Breast epithelium (tissue), 4 donors: ENCODE measurements at regions not wholly inside any gene's neighbourhood (a gene's known extent, or its start where the extent isn't known, plus 50 kb on each side); places are given as distances from the start of the nearest gene placed in this dataset.

Source experiments
- DNase-seq, 2 donors: peaks; one replicate each; pipeline ENCODE4 v3.0.0-alpha.2; 2019; ENCODE audit warnings: low spot score in 2 of 2
- H3K27ac ChIP-seq, 2 donors: fragments of 200-600 bp; sonication (generic) in 1 of 2; one replicate each; pipeline ENCODE4 v1.5.1; 2016 to 2019; ENCODE audit warnings: mild to moderate bottlenecking in 1 of 2
- H3K27me3 ChIP-seq, 2 donors: fragments of 200-600 bp; sonication (generic) in 1 of 2; one replicate each; pipeline versions ENCODE4 v1.5.1 to v1.6.0; 2017 to 2019; ENCODE audit warnings: control low read depth in 1 of 2, mild to moderate bottlenecking in 1 of 2
- H3K36me3 ChIP-seq: fragments of 200-600 bp; one replicate; pipeline ENCODE4 v1.5.1; 2019
- H3K4me1 ChIP-seq, 2 donors: fragments of 200-600 bp; sonication (generic); one replicate each; pipeline ENCODE4 v1.5.1; 2016 to 2019; ENCODE audit warnings: control low read depth in 1 of 2
- H3K4me3 ChIP-seq, 3 donors: fragments of 200-600 bp; sonication (generic); 1 replicate in 2 of 3; 2 replicates in 1 of 3; pipeline ENCODE4 v1.5.1; 2016 to 2019; ENCODE audit warnings: mild to moderate bottlenecking in 3 of 3, moderate library complexity in 2 of 3
- H3K9me3 ChIP-seq, 2 donors: fragments of 200-600 bp; sonication (generic) in 1 of 2; one replicate each; pipeline ENCODE4 v1.5.1; 2016 to 2019; ENCODE audit warnings: control low read depth in 1 of 2
- POLR2A ChIP-seq: fragments of 450-650 bp; IDR thresholded peaks from one replicate; pipeline ENCODE4 v1.6.1; 2016; ENCODE audit warnings: antibody characterized with exemption, mild to moderate bottlenecking, moderate library complexity
- POLR2AphosphoS5 ChIP-seq, 3 donors: sonication (generic); formaldehyde crosslinking; IDR thresholded peaks; one replicate each; pipeline ENCODE4 v1.6.1; 2017; ENCODE audit warnings: antibody characterized with exemption in 3 of 3
- intact Hi-C: fragments of 100-400 bp; cut with DNase I; formaldehyde crosslinking; loops from one replicate; pipeline ENCODE4 v1.15.1; 2023; ENCODE audit warnings: low total_unique reads
- TF ChIP-seq, protein P1 (sequence below), 3 donors: fragments of 450-650 bp; IDR thresholded peaks; one replicate each; pipeline ENCODE4 v1.5.1; 2016 to 2017; ENCODE audit warnings: antibody characterized with exemption in 3 of 3, mild to moderate bottlenecking in 3 of 3, moderate library complexity in 3 of 3

GRCh38 chr4:26179316-26179760, 141.5 kb upstream of the RBPJ start:
- no peaks in the 10 kb centered on the region for H3K27me3 ChIP-seq
- H3K4me1 ChIP-seq: no peaks in the 10 kb centered on the region
- no peak overlapping the region for H3K27ac ChIP-seq
- no peaks in the 10 kb centered on the region for H3K9me3 ChIP-seq
- no peak for DNase-seq
- TF ChIP-seq, protein P1, sequence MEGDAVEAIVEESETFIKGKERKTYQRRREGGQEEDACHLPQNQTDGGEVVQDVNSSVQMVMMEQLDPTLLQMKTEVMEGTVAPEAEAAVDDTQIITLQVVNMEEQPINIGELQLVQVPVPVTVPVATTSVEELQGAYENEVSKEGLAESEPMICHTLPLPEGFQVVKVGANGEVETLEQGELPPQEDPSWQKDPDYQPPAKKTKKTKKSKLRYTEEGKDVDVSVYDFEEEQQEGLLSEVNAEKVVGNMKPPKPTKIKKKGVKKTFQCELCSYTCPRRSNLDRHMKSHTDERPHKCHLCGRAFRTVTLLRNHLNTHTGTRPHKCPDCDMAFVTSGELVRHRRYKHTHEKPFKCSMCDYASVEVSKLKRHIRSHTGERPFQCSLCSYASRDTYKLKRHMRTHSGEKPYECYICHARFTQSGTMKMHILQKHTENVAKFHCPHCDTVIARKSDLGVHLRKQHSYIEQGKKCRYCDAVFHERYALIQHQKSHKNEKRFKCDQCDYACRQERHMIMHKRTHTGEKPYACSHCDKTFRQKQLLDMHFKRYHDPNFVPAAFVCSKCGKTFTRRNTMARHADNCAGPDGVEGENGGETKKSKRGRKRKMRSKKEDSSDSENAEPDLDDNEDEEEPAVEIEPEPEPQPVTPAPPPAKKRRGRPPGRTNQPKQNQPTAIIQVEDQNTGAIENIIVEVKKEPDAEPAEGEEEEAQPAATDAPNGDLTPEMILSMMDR (IDR thresholded peaks at IDR 0.05): no peak
- no peak for TF ChIP-seq POLR2A
- no peak for TF ChIP-seq POLR2AphosphoS5 (IDR thresholded peaks at IDR 0.05)
- H3K4me3 ChIP-seq: no peak overlapping the region
- no peaks in the 10 kb centered on the region for H3K36me3 ChIP-seq
- intact Hi-C loops: no loop called here

- no peak overlapping the region for H3K27ac ChIP-seq
- no peak for DNase-seq
- no peaks in the 10 kb centered on the region for H3K4me1 ChIP-seq
- H3K27me3 ChIP-seq: no peaks in the 10 kb centered on the region
- intact Hi-C loops: no loop called here
- H3K36me3 ChIP-seq: no peaks in the 10 kb centered on the region
- TF ChIP-seq, protein P1 (IDR thresholded peaks at IDR 0.05): no peak
- TF ChIP-seq POLR2A (no peak), POLR2AphosphoS5 (IDR thresholded peaks at IDR 0.05) (no peak)
- H3K9me3 ChIP-seq: no peaks in the 10 kb centered on the region
- H3K4me3 ChIP-seq: no peak overlapping the region
These were observed 139.2 kb upstream of the RBPJ start for GRCh38 chr4:26181616-26182015.

DNA sequence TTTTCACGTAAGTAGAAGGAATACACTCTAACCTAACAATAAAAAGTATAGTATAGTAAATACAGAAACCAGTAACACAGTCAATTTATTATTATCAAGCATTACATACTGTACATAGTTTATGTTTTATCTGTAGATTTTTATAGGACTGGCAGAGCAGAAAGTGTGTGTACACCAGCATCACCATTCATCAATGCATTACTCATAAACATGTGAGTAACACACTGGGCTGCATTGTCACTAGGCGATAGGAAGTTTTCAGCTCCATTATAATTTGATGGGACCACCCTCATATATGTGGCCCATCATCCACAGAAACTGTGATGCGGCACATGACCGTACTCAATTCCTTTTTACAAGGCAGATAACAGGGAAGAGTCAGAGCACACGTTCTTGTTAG, 137.8 kb upstream of the RBPJ start:
- H3K4me1 ChIP-seq: no peaks in the 10 kb centered on the region
- no peaks in the 10 kb centered on the region for H3K27me3 ChIP-seq
- TF ChIP-seq, protein P1 (IDR thresholded peaks at IDR 0.05): no peak
- TF ChIP-seq POLR2A: no peak
- no peak for TF ChIP-seq POLR2AphosphoS5 (IDR thresholded peaks at IDR 0.05)
- no peak overlapping the region for H3K4me3 ChIP-seq
- no peaks in the 10 kb centered on the region for H3K36me3 ChIP-seq
- no peak overlapping the region for H3K27ac ChIP-seq
- no peak for DNase-seq
- no peaks in the 10 kb centered on the region for H3K9me3 ChIP-seq
- intact Hi-C loops: no loop called here

DNA sequence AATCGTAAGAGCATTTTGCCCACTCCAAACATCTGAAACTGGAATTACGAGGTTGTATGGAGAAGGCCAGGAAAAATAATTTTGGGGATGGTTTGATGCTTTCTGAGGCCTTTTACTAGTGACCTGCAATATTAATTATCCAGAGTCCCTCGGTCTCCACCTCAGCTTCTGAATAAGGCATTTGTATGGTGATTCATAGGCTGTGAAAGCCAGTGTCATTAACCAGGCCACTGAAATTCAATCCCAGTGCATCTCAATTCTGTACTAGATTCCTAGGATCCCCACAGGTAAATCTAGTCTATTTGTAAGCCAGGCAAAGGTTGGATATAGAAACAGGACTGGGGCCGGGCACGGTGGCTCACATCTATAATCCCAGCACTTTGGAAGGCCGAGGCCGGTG, 135.4 kb upstream of the RBPJ start:
- TF ChIP-seq, protein P1 (IDR thresholded peaks at IDR 0.05): no peak
- no peak for TF ChIP-seq POLR2AphosphoS5 (IDR thresholded peaks at IDR 0.05)
- no peak for TF ChIP-seq POLR2A
- intact Hi-C loops: no loop called here
- no peaks in the 10 kb centered on the region for H3K4me1 ChIP-seq
- H3K27ac ChIP-seq: no peak overlapping the region
- no peak overlapping the region for H3K4me3 ChIP-seq
- no peaks in the 10 kb centered on the region for H3K27me3 ChIP-seq
- H3K36me3 ChIP-seq: no peaks in the 10 kb centered on the region
- H3K9me3 ChIP-seq: no peaks in the 10 kb centered on the region
- no peak for DNase-seq

DNA sequence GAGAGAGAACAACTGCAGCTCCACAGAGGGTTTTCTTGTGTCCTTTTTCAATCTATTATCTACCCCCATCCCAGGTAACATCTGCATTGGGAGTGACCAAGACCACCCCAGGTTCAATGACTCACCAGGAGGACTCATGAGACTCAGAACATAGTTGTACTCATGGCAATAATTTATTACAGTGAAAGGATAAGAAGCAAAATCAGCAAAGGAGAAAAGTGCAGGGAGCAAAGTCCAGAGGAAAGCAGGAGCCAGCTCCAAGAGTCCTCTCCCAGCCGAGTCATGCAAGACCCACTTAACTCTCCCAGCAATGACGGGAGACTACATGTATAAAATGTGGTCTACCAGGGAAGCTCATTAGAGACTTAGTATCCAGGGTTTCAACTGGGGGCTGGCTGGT, 129.5 kb upstream of the RBPJ start:
- H3K9me3 ChIP-seq: no peaks in the 10 kb centered on the region
- no peaks in the 10 kb centered on the region for H3K4me1 ChIP-seq
- H3K27ac ChIP-seq: no peak overlapping the region
- no peak overlapping the region for H3K4me3 ChIP-seq
- TF ChIP-seq POLR2A (no peak), POLR2AphosphoS5 (IDR thresholded peaks at IDR 0.05) (no peak)
- TF ChIP-seq, protein P1 (IDR thresholded peaks at IDR 0.05): no peak
- intact Hi-C loops: no loop called here
- DNase-seq: no peak
- H3K27me3 ChIP-seq: no peaks in the 10 kb centered on the region
- no peaks in the 10 kb centered on the region for H3K36me3 ChIP-seq
